ENCODE measurements at regions not wholly inside any gene's neighbourhood (a gene's known extent, or its start where the extent isn't known, plus 50 kb on each side); places are given as distances from the start of the nearest gene placed in this dataset.

DNA sequence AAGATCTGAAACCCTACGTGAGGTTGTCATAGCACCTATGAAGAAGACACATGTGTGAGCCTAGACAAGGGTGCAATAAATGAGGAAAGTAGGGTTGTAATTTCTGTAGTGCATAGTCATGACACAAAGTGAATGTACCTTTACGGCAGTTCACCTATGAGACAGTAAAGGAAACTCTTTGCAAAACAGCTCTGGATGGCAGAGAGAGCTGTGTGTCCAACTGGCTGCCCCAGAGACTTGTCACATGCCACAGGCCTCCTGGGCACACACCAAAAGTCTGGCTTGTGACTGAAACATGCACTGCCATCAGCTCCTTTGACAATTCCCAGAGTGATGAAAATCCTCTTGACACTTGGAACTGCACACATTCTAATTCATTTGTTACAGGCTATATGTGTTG is 90.7 kb upstream of the NAMPT start:
- FAIRE-seq, result no peak
- TF ChIP-seq, protein P1, sequence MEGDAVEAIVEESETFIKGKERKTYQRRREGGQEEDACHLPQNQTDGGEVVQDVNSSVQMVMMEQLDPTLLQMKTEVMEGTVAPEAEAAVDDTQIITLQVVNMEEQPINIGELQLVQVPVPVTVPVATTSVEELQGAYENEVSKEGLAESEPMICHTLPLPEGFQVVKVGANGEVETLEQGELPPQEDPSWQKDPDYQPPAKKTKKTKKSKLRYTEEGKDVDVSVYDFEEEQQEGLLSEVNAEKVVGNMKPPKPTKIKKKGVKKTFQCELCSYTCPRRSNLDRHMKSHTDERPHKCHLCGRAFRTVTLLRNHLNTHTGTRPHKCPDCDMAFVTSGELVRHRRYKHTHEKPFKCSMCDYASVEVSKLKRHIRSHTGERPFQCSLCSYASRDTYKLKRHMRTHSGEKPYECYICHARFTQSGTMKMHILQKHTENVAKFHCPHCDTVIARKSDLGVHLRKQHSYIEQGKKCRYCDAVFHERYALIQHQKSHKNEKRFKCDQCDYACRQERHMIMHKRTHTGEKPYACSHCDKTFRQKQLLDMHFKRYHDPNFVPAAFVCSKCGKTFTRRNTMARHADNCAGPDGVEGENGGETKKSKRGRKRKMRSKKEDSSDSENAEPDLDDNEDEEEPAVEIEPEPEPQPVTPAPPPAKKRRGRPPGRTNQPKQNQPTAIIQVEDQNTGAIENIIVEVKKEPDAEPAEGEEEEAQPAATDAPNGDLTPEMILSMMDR (IDR thresholded peaks at IDR 0.05; ENCODE audit: insufficient read depth, missing control alignments), result no peak
- DNase-seq (ENCODE audit: insufficient read length, low spot score), result no peak

DNA sequence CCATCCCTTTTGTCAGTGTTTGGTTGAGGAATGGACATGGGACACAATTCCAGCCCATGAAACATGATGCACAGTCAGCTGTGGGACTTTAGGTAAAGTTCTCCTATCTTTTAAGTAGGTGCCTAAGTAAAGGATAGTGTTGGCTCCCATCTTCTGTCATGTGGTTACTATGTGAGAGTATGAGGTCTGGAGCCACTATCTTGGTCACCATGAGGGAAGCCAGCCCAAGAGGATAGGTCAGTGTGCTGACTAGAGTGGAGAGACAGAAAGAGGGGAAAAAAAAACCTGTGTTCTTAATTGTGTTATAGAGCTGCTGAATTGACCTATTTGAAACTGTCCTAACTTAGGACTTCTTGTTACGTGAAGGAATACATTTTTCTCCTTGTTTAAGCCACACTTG is 89.7 kb upstream of the NAMPT start:
- TF ChIP-seq, protein P1 (IDR thresholded peaks at IDR 0.05; ENCODE audit: insufficient read depth, missing control alignments), result no peak
- DNase-seq (ENCODE audit: insufficient read length, low spot score) (no peak), FAIRE-seq (no peak)

DNA sequence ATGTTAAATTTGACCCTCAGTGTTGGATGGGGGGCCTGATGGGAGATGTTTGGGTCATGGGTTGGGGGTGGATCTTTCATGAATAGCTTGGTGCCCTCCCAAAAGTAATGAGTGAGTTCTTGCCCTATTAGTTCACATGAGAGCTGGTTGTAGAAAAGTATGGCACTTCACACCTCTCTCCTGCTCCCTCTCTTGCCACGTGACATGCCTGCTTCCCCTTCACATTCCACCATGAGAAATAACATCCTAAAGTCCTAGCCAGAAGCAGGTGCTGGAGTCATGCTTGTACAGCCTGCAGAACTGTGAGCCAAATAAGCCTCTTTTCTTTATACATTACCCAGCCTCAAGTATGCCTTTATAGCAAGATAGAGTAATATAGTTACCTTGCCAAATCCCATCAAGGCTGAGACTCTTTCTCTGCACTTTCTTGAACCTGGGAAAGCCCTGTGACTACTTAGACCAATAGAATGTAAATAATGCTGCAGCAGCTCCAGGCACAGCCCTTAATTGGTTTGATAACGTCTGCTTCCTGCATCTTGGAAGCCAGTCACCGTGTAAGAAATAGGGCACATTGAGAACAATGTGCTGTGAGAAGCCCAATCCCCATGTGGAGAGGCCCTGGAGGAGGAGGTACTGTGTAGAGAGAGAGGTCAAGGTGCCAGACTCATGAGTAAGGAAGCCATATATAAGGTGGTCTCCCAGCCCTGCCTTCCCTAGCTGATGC is 88.0 kb upstream of the NAMPT start:
- TF ChIP-seq, protein P1 (IDR thresholded peaks at IDR 0.05; ENCODE audit: insufficient read depth, missing control alignments), result no peak
- DNase-seq (ENCODE audit: insufficient read length, low spot score) (no peak), FAIRE-seq (no peak)

DNA sequence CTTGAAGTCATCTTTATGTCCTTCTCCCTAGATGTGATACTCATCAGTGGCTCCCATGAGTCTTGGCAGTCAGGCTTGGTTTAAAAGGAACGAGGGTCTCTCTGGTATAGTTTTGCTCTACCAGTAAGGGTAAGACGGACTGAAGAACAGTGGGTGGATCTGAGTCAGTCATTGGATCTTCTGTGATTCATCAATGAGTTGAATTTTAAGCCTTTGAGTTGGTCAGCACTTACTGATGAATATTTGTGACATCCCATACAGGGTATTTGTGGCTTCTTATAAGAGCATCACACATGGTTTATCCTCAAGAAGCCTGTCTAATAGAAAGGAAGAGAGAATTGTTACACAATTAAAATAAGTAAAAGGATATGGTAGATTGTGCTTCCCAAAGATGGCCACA is 87.3 kb upstream of the NAMPT start:
- TF ChIP-seq, protein P1 (IDR thresholded peaks at IDR 0.05; ENCODE audit: insufficient read depth, missing control alignments), result no peak
- no peak for DNase-seq (ENCODE audit: insufficient read length, low spot score)
- no peak for FAIRE-seq

DNA sequence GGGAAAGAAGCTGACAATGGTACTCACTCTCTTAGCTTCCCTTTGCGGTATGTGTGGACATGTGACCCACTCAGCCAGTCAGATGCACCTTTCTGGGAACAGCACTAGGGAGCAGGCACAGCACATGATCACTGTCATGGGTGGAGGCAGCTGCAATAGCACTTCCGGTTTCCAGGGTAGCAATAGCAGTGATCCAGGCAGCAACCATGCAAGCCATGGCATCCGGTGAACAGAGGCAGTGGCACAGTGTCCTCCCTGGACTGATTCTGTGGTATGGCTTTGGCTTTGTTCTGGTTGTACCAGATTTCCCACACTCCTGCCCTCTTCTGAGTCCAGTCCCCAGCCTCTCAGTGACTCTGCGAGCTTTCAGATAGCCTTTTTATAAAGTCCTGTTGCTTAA is 86.8 kb upstream of the NAMPT start:
- TF ChIP-seq, protein P1 (IDR thresholded peaks at IDR 0.05; ENCODE audit: insufficient read depth, missing control alignments), result no peak
- no peak for FAIRE-seq
- DNase-seq (ENCODE audit: insufficient read length, low spot score), result no peak

DNA sequence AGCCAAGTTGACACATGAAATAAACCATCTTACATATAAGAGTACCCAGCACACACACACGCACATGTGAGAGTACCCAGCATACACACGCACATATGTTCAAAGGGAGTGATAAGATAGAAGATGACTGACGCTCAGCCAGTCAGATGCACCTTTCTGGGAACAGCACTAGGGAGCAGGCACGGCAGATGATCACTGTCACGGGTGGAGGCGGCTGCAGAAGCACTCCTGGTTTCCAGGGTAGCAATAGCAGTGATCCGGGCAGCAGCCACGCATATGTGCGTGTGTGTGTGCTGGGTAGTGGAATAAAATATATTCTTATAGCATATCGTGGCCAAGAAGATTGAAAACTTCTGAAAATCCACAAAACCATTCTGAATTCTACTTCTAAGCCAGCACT is 85.8 kb upstream of the NAMPT start:
- TF ChIP-seq, protein P1 (IDR thresholded peaks at IDR 0.05; ENCODE audit: insufficient read depth, missing control alignments), result no peak
- FAIRE-seq (no peak), DNase-seq (ENCODE audit: insufficient read length, low spot score) (no peak)

DNA sequence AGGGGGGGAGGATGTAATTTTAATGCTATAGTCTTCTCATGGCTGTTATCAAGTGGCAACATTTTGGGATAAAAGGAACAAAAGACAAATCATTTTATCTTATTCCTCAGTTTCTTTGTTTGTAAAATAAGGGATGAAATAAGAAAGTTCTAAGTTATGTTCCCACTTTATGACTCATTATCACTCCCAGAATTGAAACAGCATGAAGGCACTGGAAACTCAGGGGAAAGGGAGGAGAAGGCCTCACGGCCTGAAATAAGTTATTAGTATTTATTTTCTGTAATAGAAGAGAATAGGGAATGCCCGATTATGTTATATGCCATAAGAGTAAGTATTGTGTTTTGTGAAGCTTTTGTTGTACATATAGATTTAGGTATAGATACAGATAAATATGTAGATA is 85.0 kb upstream of the NAMPT start:
- FAIRE-seq (no peak), DNase-seq (ENCODE audit: insufficient read length, low spot score) (no peak)
- TF ChIP-seq, protein P1 (IDR thresholded peaks at IDR 0.05; ENCODE audit: insufficient read depth, missing control alignments), result no peak
